Spleen (tissue), 11 donors: ENCODE measurements at regions not wholly inside any gene's neighbourhood (a gene's known extent, or its start where the extent isn't known, plus 50 kb on each side); places are given as distances from the start of the nearest gene placed in this dataset.

Source experiments
- DNase-seq: peaks from one replicate; pipeline ENCODE4 v3.0.0-alpha.2; 2020
- H3K27ac ChIP-seq, 8 donors: fragments of 200-600 bp; sonication (generic) in 7 of 8; 1 replicate in 4 of 8; 2 replicates in 4 of 8; pipeline versions ENCODE4 v1.5.0 to v1.8.0; 2016 to 2021; ENCODE audit warnings: inconsistent platforms in 4 of 8, mild to moderate bottlenecking in 4 of 8, moderate library complexity in 1 of 8
- H3K27me3 ChIP-seq, 7 donors: fragments of 200-600 bp; sonication (generic) in 6 of 7; replicated peaks in 1 of 7; 1 replicate in 4 of 7; 2 replicates in 3 of 7; pipeline versions ENCODE4 v1.5.0 to v1.8.0; 2016 to 2021; ENCODE audit warnings: inconsistent platforms in 3 of 7, mild to moderate bottlenecking in 1 of 7
- H3K36me3 ChIP-seq, 6 donors: fragments of 200-600 bp; sonication (generic) in 5 of 6; 1 replicate in 4 of 6; 2 replicates in 2 of 6; pipeline versions ENCODE4 v1.5.0 to v1.8.0; 2016 to 2021; ENCODE audit warnings: inconsistent platforms in 2 of 6
- H3K4me1 ChIP-seq, 6 donors: fragments of 200-600 bp; sonication (generic) in 5 of 6; 1 replicate in 3 of 6; 2 replicates in 3 of 6; pipeline versions ENCODE4 v1.5.0 to v1.8.0; 2016 to 2021; ENCODE audit warnings: inconsistent platforms in 3 of 6
- H3K4me3 ChIP-seq, 8 donors: fragments of 200-600 bp; sonication (generic) in 7 of 8; 1 replicate in 4 of 8; 2 replicates in 4 of 8; pipeline versions ENCODE4 v1.5.0 to v1.8.0; 2016 to 2021; ENCODE audit warnings: inconsistent platforms in 4 of 8, mild to moderate bottlenecking in 4 of 8, moderate library complexity in 2 of 8
- H3K9me3 ChIP-seq, 8 donors: fragments of 200-600 bp; sonication (generic) in 7 of 8; 1 replicate in 4 of 8; 2 replicates in 4 of 8; pipeline versions ENCODE4 v1.5.0 to v1.8.0; 2016 to 2021; ENCODE audit warnings: inconsistent platforms in 4 of 8
- POLR2A ChIP-seq, 3 donors: fragments of 450-650 bp; IDR thresholded peaks; one replicate each; pipeline ENCODE4 v1.5.1; 2017; ENCODE audit warnings: antibody characterized with exemption in 3 of 3, mild to moderate bottlenecking in 1 of 3
- POLR2AphosphoS5 ChIP-seq, 3 donors: sonication (generic); formaldehyde crosslinking; IDR thresholded peaks; one replicate each; pipeline ENCODE4 v1.5.1; 2017; ENCODE audit warnings: antibody characterized with exemption in 3 of 3
- WGBS, 5 donors: extraction: QIAGEN DNeasy Blood & Tissue Kit in 3 of 5; methylation state at CpG; one replicate each; pipeline versions ENCODE4 v1.1.5 to v1.1.7; 2013 to 2018; 5-methylcytosine and 5-hydroxymethylcytosine counted together
- intact Hi-C: fragments of 100-400 bp; cut with DNase I; formaldehyde crosslinking; loops from one replicate; pipeline ENCODE4 v1.15.0; 2023; ENCODE audit warnings: low total_unique reads
- TF ChIP-seq, protein P1 (sequence below), 11 experiments: fragments of 200-600 bp in 7 of 11; fragments of 450-650 bp in 4 of 11; sonication (generic) in 4 of 11; IDR thresholded peaks in 8 of 11; conservative IDR thresholded peaks in 3 of 11; 1 replicate in 7 of 11; 2 replicates in 4 of 11; pipeline versions ENCODE4 v1.4.0 to v1.8.0; 2016 to 2021; ENCODE audit warnings: antibody characterized with exemption in 11 of 11, inconsistent platforms in 4 of 11, mild to moderate bottlenecking in 1 of 11
- donor health status: healthy with polysubstance abuse.
- donor health status: DM: no; HTN: no; CAD: no; lungs with moderate emphysema.
- donor health status: DM: no; HTN: no; CAD: no.
- donor health status: Bipolar disorder and iron deficiency.
- donor health status: healthy.
- donor health status: DM: no; HTN: no; CAD: no.
- donor health status: DM: yes; HTN: yes; CAD: no.

DNA sequence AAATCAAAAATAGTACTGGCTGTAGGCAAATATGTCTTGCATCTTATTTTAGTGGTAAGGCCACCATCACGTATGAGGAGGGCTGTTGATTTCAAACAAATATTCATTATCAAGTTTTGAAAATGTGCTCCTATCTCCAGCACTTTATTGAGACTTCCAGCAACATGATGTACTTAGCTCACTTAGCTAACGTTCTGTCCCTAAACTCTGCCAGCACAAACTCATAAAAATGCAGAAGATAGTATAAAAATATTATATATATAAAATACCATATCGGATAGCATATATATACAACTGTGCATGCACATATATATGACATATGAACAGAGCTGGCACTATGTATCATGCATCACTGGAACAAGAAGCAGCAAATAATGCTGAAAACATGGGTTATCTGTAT lies 762.3 kb downstream of the C6orf118 start:
- WGBS, 5 donors, result 74 to 90% (median 81%) methylated on average over 3 of the region's 3 CpGs
- intact Hi-C loops, result no loop called here
- Histone ChIP-seq H3K36me3 (no peaks in the 10 kb centered on the region), H3K27ac (no peak overlapping the region), H3K4me1 (no peaks in the 10 kb centered on the region), H3K9me3 (peaks cover 0 to 28% (median 0%) of the 10 kb centered on the region in 8 donors), H3K27me3 (no peaks in the 10 kb centered on the region), H3K4me3 (no peak overlapping the region)
- no peak for TF ChIP-seq POLR2A (IDR thresholded peaks at IDR 0.05)
- TF ChIP-seq, protein P1, sequence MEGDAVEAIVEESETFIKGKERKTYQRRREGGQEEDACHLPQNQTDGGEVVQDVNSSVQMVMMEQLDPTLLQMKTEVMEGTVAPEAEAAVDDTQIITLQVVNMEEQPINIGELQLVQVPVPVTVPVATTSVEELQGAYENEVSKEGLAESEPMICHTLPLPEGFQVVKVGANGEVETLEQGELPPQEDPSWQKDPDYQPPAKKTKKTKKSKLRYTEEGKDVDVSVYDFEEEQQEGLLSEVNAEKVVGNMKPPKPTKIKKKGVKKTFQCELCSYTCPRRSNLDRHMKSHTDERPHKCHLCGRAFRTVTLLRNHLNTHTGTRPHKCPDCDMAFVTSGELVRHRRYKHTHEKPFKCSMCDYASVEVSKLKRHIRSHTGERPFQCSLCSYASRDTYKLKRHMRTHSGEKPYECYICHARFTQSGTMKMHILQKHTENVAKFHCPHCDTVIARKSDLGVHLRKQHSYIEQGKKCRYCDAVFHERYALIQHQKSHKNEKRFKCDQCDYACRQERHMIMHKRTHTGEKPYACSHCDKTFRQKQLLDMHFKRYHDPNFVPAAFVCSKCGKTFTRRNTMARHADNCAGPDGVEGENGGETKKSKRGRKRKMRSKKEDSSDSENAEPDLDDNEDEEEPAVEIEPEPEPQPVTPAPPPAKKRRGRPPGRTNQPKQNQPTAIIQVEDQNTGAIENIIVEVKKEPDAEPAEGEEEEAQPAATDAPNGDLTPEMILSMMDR (IDR thresholded peaks at IDR 0.05 in 8 of 11, conservative IDR thresholded peaks at IDR 0.05 in 3 of 11), result no peak
- no peak for TF ChIP-seq POLR2AphosphoS5 (IDR thresholded peaks at IDR 0.05)
- DNase-seq, result no peak

DNA sequence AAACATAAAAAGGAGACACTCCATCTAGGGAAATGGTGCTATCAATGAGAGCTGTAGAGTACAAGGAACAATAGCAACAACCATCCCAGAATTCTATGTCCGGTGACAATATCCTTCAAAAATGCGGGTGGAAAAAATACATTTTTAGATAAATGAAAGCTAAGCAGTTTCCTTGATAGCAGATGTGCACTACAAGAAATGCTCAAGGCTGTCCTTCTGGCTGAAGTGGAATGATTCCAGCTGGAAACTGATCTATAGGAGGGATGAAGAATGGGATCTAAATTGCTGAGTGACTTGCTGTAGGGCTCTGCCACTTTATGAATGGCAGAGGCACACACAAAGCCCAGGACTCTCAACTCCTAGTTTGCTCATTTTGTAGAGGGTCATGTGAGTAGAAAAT lies 763.1 kb downstream of the C6orf118 start:
- Histone ChIP-seq H3K36me3 (no peaks in the 10 kb centered on the region), H3K27ac (no peak overlapping the region), H3K9me3 (peaks cover 0 to 23% (median 0%) of the 10 kb centered on the region in 8 donors), H3K27me3 (no peaks in the 10 kb centered on the region), H3K4me1 (no peaks in the 10 kb centered on the region), H3K4me3 (no peak overlapping the region)
- TF ChIP-seq, protein P1 (IDR thresholded peaks at IDR 0.05 in 8 of 11, conservative IDR thresholded peaks at IDR 0.05 in 3 of 11), result no peak
- TF ChIP-seq POLR2A (IDR thresholded peaks at IDR 0.05) (no peak), POLR2AphosphoS5 (IDR thresholded peaks at IDR 0.05) (no peak)
- intact Hi-C loops, result no loop called here
- no peak for DNase-seq
- WGBS, 5 donors, result 51 to 77% (median 69%) methylated on average over 2 of the region's 2 CpGs

DNA sequence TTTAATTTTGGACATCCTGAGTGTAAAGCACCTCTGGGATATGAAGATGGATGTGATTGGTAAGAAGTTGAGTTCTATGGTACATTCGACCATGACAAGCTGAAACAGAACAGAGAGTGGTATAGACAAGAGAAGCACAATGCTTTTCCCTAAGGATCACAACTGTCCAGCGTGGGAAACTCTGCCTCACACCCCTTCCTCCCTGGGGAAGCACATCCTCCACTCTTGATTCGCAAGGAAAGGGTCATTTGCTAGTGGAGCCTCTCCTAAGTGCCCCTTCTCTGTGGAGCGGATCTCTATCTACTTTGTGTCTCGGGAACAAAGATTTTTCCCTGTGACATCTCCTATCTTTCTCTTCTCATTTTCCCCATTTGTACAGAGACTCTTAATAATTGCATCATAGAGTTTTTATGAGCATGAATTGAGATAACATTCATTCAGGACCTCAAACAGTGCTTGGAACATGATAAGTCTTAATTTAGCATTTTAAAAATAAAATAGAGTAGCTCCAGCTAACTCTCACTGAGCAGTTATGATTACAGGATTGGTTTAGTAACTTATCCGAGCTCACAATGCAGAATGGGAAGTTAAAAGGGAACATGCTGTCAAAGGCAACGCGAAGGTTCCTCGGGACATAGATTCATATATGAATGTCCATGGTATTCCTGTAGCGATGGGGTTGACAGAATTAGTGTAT lies 775.2 kb downstream of the C6orf118 start:
- no peak overlapping the region for H3K4me3 ChIP-seq
- intact Hi-C loops, result no loop called here
- TF ChIP-seq, protein P1 (IDR thresholded peaks at IDR 0.05 in 8 of 11, conservative IDR thresholded peaks at IDR 0.05 in 3 of 11), result no peak
- no peak for TF ChIP-seq POLR2A (IDR thresholded peaks at IDR 0.05)
- no peak for TF ChIP-seq POLR2AphosphoS5 (IDR thresholded peaks at IDR 0.05)
- no peak overlapping the region for H3K27ac ChIP-seq
- peaks cover 0 to 14% (median 2%) of the 10 kb centered on the region in 8 donors for H3K9me3 ChIP-seq
- no peaks in the 10 kb centered on the region for H3K4me1 ChIP-seq
- DNase-seq, result no peak
- H3K27me3 ChIP-seq, result no peaks in the 10 kb centered on the region
- H3K36me3 ChIP-seq, result no peaks in the 10 kb centered on the region
- WGBS, 5 donors, result 78 to 88% (median 82%) methylated on average over 10 of the region's 10 CpGs

DNA sequence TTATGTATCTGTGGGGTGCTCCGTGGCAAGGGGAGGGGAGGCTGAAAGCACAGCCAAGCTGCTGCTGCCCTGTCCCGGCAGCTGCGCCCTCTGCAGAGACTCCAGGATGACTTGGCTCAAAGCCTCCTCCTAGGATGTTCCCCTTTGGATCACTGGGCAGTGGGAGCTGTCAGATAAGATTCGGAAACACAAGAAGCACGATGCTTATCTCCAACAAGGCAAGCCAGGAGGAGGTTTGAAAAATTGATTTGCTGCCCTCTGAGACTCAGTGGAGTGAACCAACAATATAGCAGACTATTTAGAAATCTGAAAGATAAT lies 776.4 kb downstream of the C6orf118 start:
- intact Hi-C loops, result no loop called here
- Histone ChIP-seq H3K9me3 (peaks cover 0 to 13% (median 3%) of the 10 kb centered on the region in 8 donors), H3K27ac (no peak overlapping the region), H3K4me1 (no peaks in the 10 kb centered on the region), H3K36me3 (no peaks in the 10 kb centered on the region), H3K27me3 (no peaks in the 10 kb centered on the region), H3K4me3 (no peak overlapping the region)
- WGBS, 5 donors, result 29 to 44% (median 31%) methylated on average over 5 of the region's 5 CpGs
- no peak for TF ChIP-seq POLR2A (IDR thresholded peaks at IDR 0.05)
- TF ChIP-seq, protein P1 (IDR thresholded peaks at IDR 0.05 in 8 of 11, conservative IDR thresholded peaks at IDR 0.05 in 3 of 11), result no peak
- no peak for TF ChIP-seq POLR2AphosphoS5 (IDR thresholded peaks at IDR 0.05)
- no peak for DNase-seq
